ENCODE measurements at regions not wholly inside any gene's neighbourhood (a gene's known extent, or its start where the extent isn't known, plus 50 kb on each side); places are given as distances from the start of the nearest gene placed in this dataset.

- Histone ChIP-seq H3K4me1 (ENCODE audit: insufficient read depth, poor library complexity, severe bottlenecking) (no peaks in the 10 kb centered on the region), H3K9me3 (ENCODE audit: severe bottlenecking) (no peaks in the 10 kb centered on the region), H3K36me3 (ENCODE audit: low read depth) (no peaks in the 10 kb centered on the region), H3K4me3 (ENCODE audit: severe bottlenecking) (no peak overlapping the region), H3K27me3 (ENCODE audit: insufficient read depth, poor library complexity, severe bottlenecking) (no peaks in the 10 kb centered on the region), H3K27ac (ENCODE audit: poor library complexity, severe bottlenecking) (no peak overlapping the region)
- no peak for TF ChIP-seq CTCF (IDR thresholded peaks at IDR 0.05; ENCODE audit: poor library complexity, severe bottlenecking)
- ATAC-seq (ENCODE audit: low read depth) (no peak), DNase-seq (ENCODE audit: low spot score) (no peak)
Measured at GRCh38 chr21:38716942-38717341, 88.8 kb upstream of the ETS2 start.

- no peaks in the 10 kb centered on the region for H3K4me1 ChIP-seq (ENCODE audit: insufficient read depth, poor library complexity, severe bottlenecking)
- H3K36me3 ChIP-seq (ENCODE audit: low read depth) = no peaks in the 10 kb centered on the region
- H3K9me3 ChIP-seq (ENCODE audit: severe bottlenecking) = no peaks in the 10 kb centered on the region
- no peak for TF ChIP-seq CTCF (IDR thresholded peaks at IDR 0.05; ENCODE audit: poor library complexity, severe bottlenecking)
- no peak overlapping the region for H3K4me3 ChIP-seq (ENCODE audit: severe bottlenecking)
- no peak overlapping the region for H3K27ac ChIP-seq (ENCODE audit: poor library complexity, severe bottlenecking)
- no peak for ATAC-seq (ENCODE audit: low read depth)
- DNase-seq (ENCODE audit: low spot score) = no peak
- no peaks in the 10 kb centered on the region for H3K27me3 ChIP-seq (ENCODE audit: insufficient read depth, poor library complexity, severe bottlenecking)
Measured at GRCh38 chr21:38718481-38718880, 87.2 kb upstream of the ETS2 start.

- no peak for DNase-seq (ENCODE audit: low spot score)
- TF ChIP-seq CTCF (IDR thresholded peaks at IDR 0.05; ENCODE audit: poor library complexity, severe bottlenecking) = no peak
Measured at GRCh38 chr21:38720074-38720473, 85.7 kb upstream of the ETS2 start.

GRCh38 chr21:38721055-38721454 is 84.7 kb upstream of the ETS2 start:
- no peaks in the 10 kb centered on the region for H3K36me3 ChIP-seq (ENCODE audit: low read depth)
- no peaks in the 10 kb centered on the region for H3K4me1 ChIP-seq (ENCODE audit: insufficient read depth, poor library complexity, severe bottlenecking)
- H3K4me3 ChIP-seq (ENCODE audit: severe bottlenecking) = no peak overlapping the region
- H3K9me3 ChIP-seq (ENCODE audit: severe bottlenecking) = peaks cover 3% of the 10 kb centered on the region
- no peak for TF ChIP-seq CTCF (IDR thresholded peaks at IDR 0.05; ENCODE audit: poor library complexity, severe bottlenecking)
- no peaks in the 10 kb centered on the region for H3K27me3 ChIP-seq (ENCODE audit: insufficient read depth, poor library complexity, severe bottlenecking)
- no peak for ATAC-seq (ENCODE audit: low read depth)
- H3K27ac ChIP-seq (ENCODE audit: poor library complexity, severe bottlenecking) = no peak overlapping the region
- no peak for DNase-seq (ENCODE audit: low spot score)

More at GRCh38 chr21:38720074-38720473, 85.7 kb upstream of the ETS2 start:
- no peak for ATAC-seq (ENCODE audit: low read depth)
- Histone ChIP-seq H3K9me3 (ENCODE audit: severe bottlenecking) (peaks cover 3% of the 10 kb centered on the region), H3K4me1 (ENCODE audit: insufficient read depth, poor library complexity, severe bottlenecking) (no peaks in the 10 kb centered on the region), H3K27ac (ENCODE audit: poor library complexity, severe bottlenecking) (no peak overlapping the region), H3K4me3 (ENCODE audit: severe bottlenecking) (no peak overlapping the region), H3K36me3 (ENCODE audit: low read depth) (no peaks in the 10 kb centered on the region), H3K27me3 (ENCODE audit: insufficient read depth, poor library complexity, severe bottlenecking) (no peaks in the 10 kb centered on the region)

GRCh38 chr21:38721958-38722357 is 83.8 kb upstream of the ETS2 start:
- H3K4me3 ChIP-seq (ENCODE audit: severe bottlenecking) = no peak overlapping the region
- H3K4me1 ChIP-seq (ENCODE audit: insufficient read depth, poor library complexity, severe bottlenecking) = no peaks in the 10 kb centered on the region
- no peak for ATAC-seq (ENCODE audit: low read depth)
- no peak for TF ChIP-seq CTCF (IDR thresholded peaks at IDR 0.05; ENCODE audit: poor library complexity, severe bottlenecking)
- DNase-seq (ENCODE audit: low spot score) = no peak
- no peak overlapping the region for H3K27ac ChIP-seq (ENCODE audit: poor library complexity, severe bottlenecking)
- H3K36me3 ChIP-seq (ENCODE audit: low read depth) = no peaks in the 10 kb centered on the region
- H3K9me3 ChIP-seq (ENCODE audit: severe bottlenecking) = peaks cover 3% of the 10 kb centered on the region
- no peaks in the 10 kb centered on the region for H3K27me3 ChIP-seq (ENCODE audit: insufficient read depth, poor library complexity, severe bottlenecking)
